Neural cell (in vitro differentiated cells): ENCODE measurements at regions not wholly inside any gene's neighbourhood (a gene's known extent, or its start where the extent isn't known, plus 50 kb on each side); places are given as distances from the start of the nearest gene placed in this dataset.

ENCODE experiments used
- H2AFZ ChIP-seq: fragments of 200-600, 300-800 bp; sonication (generic), shearing (Covaris generic); 2 replicates; pipeline ENCODE4 v1.6.0; 2014; ENCODE audit warnings: low read depth, mild to moderate bottlenecking, antibody characterized with exemption, low read length, moderate library complexity
- H3F3A ChIP-seq: fragments of 200-600 bp; shearing (Covaris generic); 2 replicates; pipeline ENCODE4 v1.6.1; 2016; ENCODE audit warnings: mild to moderate bottlenecking, moderate library complexity, mixed read lengths, antibody characterized with exemption, low read length; ENCODE audit not compliant: insufficient read depth, poor library complexity, severe bottlenecking
- H3K27ac ChIP-seq: fragments of 200-600, 300-800 bp; sonication (generic), shearing (Covaris generic); 2 replicates; pipeline ENCODE4 v1.5.1; 2014; ENCODE audit warnings: mild to moderate bottlenecking, low read length, moderate library complexity
- H3K27me3 ChIP-seq: fragments of 300-800, 200-600 bp; sonication (generic), shearing (Covaris generic); 2 replicates; pipeline ENCODE4 v1.6.0; 2014; ENCODE audit warnings: mild to moderate bottlenecking, low read depth, low read length, moderate library complexity; ENCODE audit not compliant: insufficient read depth
- H3K36me3 ChIP-seq: fragments of 300-800, 200-600 bp; sonication (generic), shearing (Covaris generic); 2 replicates; pipeline ENCODE4 v1.5.1; 2014; ENCODE audit warnings: mild to moderate bottlenecking, antibody characterized with exemption, low read length, moderate library complexity; ENCODE audit not compliant: insufficient read depth
- H3K4me2 ChIP-seq: fragments of 300-800, 200-600 bp; sonication (generic), shearing (Covaris generic); 2 replicates; pipeline ENCODE4 v1.6.0; 2014; ENCODE audit warnings: mild to moderate bottlenecking, low read length
- H3K4me3 ChIP-seq: fragments of 300-800, 200-600 bp; sonication (generic), shearing (Covaris generic); 2 replicates; pipeline ENCODE4 v1.5.1; 2014; ENCODE audit warnings: mild to moderate bottlenecking, low read length, moderate library complexity
- H3K79me2 ChIP-seq: fragments of 200-600 bp; shearing (Covaris generic); replicated peaks from 2 replicates; pipeline ENCODE4 v1.6.0; 2014; ENCODE audit warnings: mild to moderate bottlenecking, low read length, moderate library complexity; ENCODE audit not compliant: insufficient read depth
- H3K9ac ChIP-seq: fragments of 300-800, 200-600 bp; sonication (generic), shearing (Covaris generic); 2 replicates; pipeline ENCODE4 v1.6.1; 2016; ENCODE audit warnings: mild to moderate bottlenecking, low read length, mixed read lengths
- H3K9me2 ChIP-seq: fragments of 200-600 bp; shearing (Covaris generic); 2 replicates; pipeline ENCODE4 v1.6.1; 2016; ENCODE audit warnings: mild to moderate bottlenecking, low read length, mixed read lengths; ENCODE audit not compliant: insufficient read depth
- H3K9me3 ChIP-seq: fragments of 200-600, 300-800 bp; sonication (generic), shearing (Covaris generic); 2 replicates; pipeline ENCODE4 v1.6.1; 2016; ENCODE audit warnings: mild to moderate bottlenecking, mixed run types, low read length, moderate library complexity, mixed read lengths
- H4K20me1 ChIP-seq: fragments of 200-600 bp; shearing (Covaris generic); 2 replicates; pipeline ENCODE4 v1.6.1; 2016; ENCODE audit warnings: mild to moderate bottlenecking, mixed run types; ENCODE audit not compliant: insufficient read depth
- EP300 ChIP-seq: fragments of 450-650 bp; conservative IDR thresholded peaks from 2 replicates; pipeline ENCODE4 v1.6.1; 2014; ENCODE audit warnings: antibody characterized with exemption, mild to moderate bottlenecking, moderate library complexity; ENCODE audit not compliant: poor library complexity, severe bottlenecking
- EZH2 ChIP-seq: fragments of 200-600, 300-800 bp; shearing (Covaris generic), sonication (generic); IDR thresholded peaks from 2 replicates; pipeline ENCODE4 v1.6.1; 2014; ENCODE audit warnings: antibody characterized with exemption, low read length, borderline replicate concordance, mild to moderate bottlenecking; ENCODE audit not compliant: insufficient read depth, poor library complexity, severe bottlenecking
- MXI1 ChIP-seq: fragments of 450-650 bp; conservative IDR thresholded peaks from 2 replicates; pipeline ENCODE4 v1.6.1; 2014; ENCODE audit warnings: antibody characterized with exemption, mild to moderate bottlenecking; ENCODE audit not compliant: poor library complexity, severe bottlenecking
- POLR2AphosphoS5 ChIP-seq: IDR thresholded peaks from 2 replicates; pipeline ENCODE4 v1.6.1; 2012
- RAD21 ChIP-seq: fragments of 450-650 bp; conservative IDR thresholded peaks from 2 replicates; pipeline ENCODE4 v1.6.1; 2014; ENCODE audit warnings: antibody characterized with exemption, mild to moderate bottlenecking, moderate library complexity
- SMC3 ChIP-seq: fragments of 450-650 bp; conservative IDR thresholded peaks from 2 replicates; pipeline ENCODE4 v1.6.1; 2014; ENCODE audit warnings: antibody characterized with exemption, mild to moderate bottlenecking, moderate library complexity; ENCODE audit not compliant: poor library complexity
- TAF1 ChIP-seq: IDR thresholded peaks from 2 replicates; pipeline ENCODE4 v1.6.1; 2012; ENCODE audit warnings: low read depth
- TF ChIP-seq, protein P1 (sequence below): IDR thresholded peaks from 2 replicates; pipeline ENCODE4 v1.6.1; 2012; ENCODE audit warnings: borderline replicate concordance
- TF ChIP-seq, protein P2 (sequence below): fragments of 450-650 bp; IDR thresholded peaks from 2 replicates; pipeline ENCODE4 v1.5.1; 2014; ENCODE audit warnings: antibody characterized with exemption, mild to moderate bottlenecking, moderate library complexity; ENCODE audit not compliant: poor library complexity, severe bottlenecking

DNA sequence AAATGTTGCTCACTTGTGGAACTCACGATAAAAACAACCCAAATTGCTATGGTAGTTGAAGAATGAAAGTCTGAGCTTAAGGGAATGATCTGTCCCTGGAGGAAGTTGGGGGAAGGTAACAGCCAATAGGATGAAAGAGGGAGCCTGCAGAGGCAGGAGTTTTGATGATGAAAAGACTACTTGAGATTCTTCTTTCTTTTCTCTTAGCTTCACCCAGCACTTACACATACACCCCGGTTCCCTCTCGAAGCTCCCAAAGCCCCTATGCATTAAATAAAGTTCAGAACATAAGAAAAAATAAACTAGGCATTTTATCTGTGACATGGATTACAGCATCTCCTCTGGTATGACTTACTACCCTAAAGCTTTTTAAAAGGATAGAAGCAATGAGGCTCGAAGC, 122.9 kb upstream of the GATB start:
- H3K9me2 ChIP-seq: no peaks in the 10 kb centered on the region
- no peaks in the 10 kb centered on the region for H4K20me1 ChIP-seq
- no peak overlapping the region for H3K4me2 ChIP-seq
- TF ChIP-seq, protein P1, sequence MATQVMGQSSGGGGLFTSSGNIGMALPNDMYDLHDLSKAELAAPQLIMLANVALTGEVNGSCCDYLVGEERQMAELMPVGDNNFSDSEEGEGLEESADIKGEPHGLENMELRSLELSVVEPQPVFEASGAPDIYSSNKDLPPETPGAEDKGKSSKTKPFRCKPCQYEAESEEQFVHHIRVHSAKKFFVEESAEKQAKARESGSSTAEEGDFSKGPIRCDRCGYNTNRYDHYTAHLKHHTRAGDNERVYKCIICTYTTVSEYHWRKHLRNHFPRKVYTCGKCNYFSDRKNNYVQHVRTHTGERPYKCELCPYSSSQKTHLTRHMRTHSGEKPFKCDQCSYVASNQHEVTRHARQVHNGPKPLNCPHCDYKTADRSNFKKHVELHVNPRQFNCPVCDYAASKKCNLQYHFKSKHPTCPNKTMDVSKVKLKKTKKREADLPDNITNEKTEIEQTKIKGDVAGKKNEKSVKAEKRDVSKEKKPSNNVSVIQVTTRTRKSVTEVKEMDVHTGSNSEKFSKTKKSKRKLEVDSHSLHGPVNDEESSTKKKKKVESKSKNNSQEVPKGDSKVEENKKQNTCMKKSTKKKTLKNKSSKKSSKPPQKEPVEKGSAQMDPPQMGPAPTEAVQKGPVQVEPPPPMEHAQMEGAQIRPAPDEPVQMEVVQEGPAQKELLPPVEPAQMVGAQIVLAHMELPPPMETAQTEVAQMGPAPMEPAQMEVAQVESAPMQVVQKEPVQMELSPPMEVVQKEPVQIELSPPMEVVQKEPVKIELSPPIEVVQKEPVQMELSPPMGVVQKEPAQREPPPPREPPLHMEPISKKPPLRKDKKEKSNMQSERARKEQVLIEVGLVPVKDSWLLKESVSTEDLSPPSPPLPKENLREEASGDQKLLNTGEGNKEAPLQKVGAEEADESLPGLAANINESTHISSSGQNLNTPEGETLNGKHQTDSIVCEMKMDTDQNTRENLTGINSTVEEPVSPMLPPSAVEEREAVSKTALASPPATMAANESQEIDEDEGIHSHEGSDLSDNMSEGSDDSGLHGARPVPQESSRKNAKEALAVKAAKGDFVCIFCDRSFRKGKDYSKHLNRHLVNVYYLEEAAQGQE: no peak
- TF ChIP-seq SMC3 (no peak), MXI1 (no peak), EZH2 (no peak), RAD21 (no peak), EP300 (no peak), TAF1 (no peak), POLR2AphosphoS5 (no peak)
- TF ChIP-seq, protein P2, sequence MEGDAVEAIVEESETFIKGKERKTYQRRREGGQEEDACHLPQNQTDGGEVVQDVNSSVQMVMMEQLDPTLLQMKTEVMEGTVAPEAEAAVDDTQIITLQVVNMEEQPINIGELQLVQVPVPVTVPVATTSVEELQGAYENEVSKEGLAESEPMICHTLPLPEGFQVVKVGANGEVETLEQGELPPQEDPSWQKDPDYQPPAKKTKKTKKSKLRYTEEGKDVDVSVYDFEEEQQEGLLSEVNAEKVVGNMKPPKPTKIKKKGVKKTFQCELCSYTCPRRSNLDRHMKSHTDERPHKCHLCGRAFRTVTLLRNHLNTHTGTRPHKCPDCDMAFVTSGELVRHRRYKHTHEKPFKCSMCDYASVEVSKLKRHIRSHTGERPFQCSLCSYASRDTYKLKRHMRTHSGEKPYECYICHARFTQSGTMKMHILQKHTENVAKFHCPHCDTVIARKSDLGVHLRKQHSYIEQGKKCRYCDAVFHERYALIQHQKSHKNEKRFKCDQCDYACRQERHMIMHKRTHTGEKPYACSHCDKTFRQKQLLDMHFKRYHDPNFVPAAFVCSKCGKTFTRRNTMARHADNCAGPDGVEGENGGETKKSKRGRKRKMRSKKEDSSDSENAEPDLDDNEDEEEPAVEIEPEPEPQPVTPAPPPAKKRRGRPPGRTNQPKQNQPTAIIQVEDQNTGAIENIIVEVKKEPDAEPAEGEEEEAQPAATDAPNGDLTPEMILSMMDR: no peak
- H3F3A ChIP-seq: no peaks in the 10 kb centered on the region
- no peaks in the 10 kb centered on the region for H3K27me3 ChIP-seq
- H3K4me3 ChIP-seq: no peak overlapping the region
- H2AFZ ChIP-seq: no peak overlapping the region
- no peaks in the 10 kb centered on the region for H3K9me3 ChIP-seq
- no peaks in the 10 kb centered on the region for H3K36me3 ChIP-seq
- no peaks in the 10 kb centered on the region for H3K79me2 ChIP-seq
- H3K9ac ChIP-seq: no peak overlapping the region
- H3K27ac ChIP-seq: no peak overlapping the region

DNA sequence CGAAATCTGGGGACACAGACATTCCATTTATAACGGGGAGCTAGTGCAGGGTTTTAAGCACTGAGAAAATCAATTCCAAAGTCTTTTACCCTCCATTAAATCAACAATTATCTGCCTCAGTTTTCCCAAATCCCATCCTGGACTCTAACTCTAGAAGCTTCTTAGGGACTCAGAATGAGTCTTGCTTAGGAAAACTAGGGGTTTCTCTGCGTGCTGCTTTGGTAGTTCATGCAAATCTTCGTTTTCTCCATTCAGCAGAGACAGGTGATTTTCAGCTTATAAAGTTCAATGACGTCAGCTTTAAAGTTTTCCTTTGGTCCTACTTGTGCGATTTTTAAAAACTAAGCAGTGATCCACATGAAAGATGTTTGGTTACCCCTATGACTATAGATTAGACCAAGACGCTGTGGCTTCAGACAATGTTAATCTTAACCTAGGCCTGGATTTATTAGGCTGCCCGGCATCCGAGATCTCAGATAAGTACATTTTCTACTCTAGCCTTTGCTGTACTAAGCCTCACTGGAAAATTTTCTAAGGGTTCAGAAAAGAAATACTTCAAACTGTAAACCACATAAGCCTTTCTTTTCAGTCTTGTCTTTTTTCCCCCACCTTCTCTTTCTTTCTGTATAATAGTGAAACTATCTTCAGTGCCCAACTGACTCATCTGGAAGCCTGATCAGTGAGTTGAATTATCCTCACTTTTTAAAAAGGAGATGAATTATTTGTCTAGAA, 121.4 kb upstream of the GATB start:
- H3K27me3 ChIP-seq: no peaks in the 10 kb centered on the region
- H3K4me3 ChIP-seq: no peak overlapping the region
- no peaks in the 10 kb centered on the region for H3K9me3 ChIP-seq
- no peak overlapping the region for H2AFZ ChIP-seq
- no peaks in the 10 kb centered on the region for H3K9me2 ChIP-seq
- no peaks in the 10 kb centered on the region for H4K20me1 ChIP-seq
- H3K79me2 ChIP-seq: no peaks in the 10 kb centered on the region
- H3K9ac ChIP-seq: no peak overlapping the region
- no peaks in the 10 kb centered on the region for H3F3A ChIP-seq
- H3K27ac ChIP-seq: no peak overlapping the region
- TF ChIP-seq, protein P1: no peak
- TF ChIP-seq TAF1 (no peak), POLR2AphosphoS5 (no peak), RAD21 (no peak), EP300 (no peak), MXI1 (no peak)
- H3K36me3 ChIP-seq: no peaks in the 10 kb centered on the region
- H3K4me2 ChIP-seq: no peak overlapping the region
